ENCODE measurements at regions not wholly inside any gene's neighbourhood (a gene's known extent, or its start where the extent isn't known, plus 50 kb on each side); places are given as distances from the start of the nearest gene placed in this dataset.

DNA sequence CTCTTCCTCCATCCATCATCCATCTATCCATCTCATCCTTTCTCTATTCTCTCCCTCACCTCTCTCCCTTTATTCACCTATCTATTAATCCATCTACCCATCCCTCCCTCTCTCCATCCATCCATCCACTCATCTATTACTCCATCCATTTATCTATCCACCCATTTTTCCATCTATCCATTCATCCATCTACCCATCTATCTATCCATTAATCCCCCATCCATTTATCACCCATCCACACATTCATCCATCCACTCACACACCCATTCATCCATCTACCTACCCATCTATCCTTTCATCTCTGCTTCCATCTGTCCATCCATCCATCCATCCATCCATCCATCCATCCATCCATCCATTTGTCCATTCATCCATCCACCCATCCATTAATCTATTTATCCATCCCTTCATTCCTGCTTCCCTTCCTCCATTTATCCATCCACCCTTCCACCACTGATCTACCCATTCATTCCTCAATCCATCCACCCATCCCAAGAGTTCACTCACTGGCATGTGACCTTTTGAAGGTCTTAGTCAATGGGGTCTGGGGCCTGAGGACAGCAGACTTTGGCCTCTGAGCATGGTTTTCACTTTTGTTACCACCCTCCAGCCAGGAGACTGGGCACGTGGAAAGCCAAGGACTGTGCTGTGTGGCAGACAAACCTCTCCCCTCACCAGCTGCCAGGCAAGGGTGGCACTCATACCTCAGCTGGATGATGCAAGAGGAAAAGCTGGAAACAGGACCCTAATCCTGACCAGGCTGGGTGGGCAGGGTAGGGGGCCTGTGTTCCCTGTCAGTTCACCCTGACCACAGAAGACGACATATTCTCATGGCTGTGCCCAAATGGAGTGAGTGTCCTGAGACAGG, 126.7 kb downstream of the URI1 start:
- in situ Hi-C loops (cut with MboI; ENCODE audit: low sequenced_read_pairs), result no loop called here
- WGBS, 2 experiments (ENCODE audit: extremely low coverage in 2 of 2, insufficient read length in 1 of 2), result no CpG with 5 or more reads among the region's 2 CpGs
- Histone ChIP-seq H2BK15ac (ENCODE audit: low read depth, low read length) (no peak overlapping the region), H2BK5ac (ENCODE audit: low read depth, low read length, poor library complexity, severe bottlenecking) (peak overlapping the region; percentile 8), H3K36me3 (ENCODE audit: control insufficient read depth, insufficient read depth, low read length) (no peaks in the 10 kb centered on the region), H3K27me3 (ENCODE audit: control insufficient read depth, insufficient read depth, low read length) (no peaks in the 10 kb centered on the region), H4K91ac (ENCODE audit: insufficient read depth, low read depth, low read length) (no peak overlapping the region), H3K4ac (ENCODE audit: low read depth, low read length) (no peak overlapping the region), H3K27ac (ENCODE audit: insufficient read depth, low read length) (no peak overlapping the region), H3K14ac (replicated peaks; ENCODE audit: low read depth, low read length) (no peak overlapping the region), H3K9me1 (ENCODE audit: insufficient read depth, low read length) (no peaks in the 10 kb centered on the region), H3K18ac (ENCODE audit: low read depth, low read length) (no peak overlapping the region), H3K4me3 (ENCODE audit: insufficient read depth, low read depth, low read length) (no peak overlapping the region), H3K9ac (ENCODE audit: low read depth, low read length) (no peak overlapping the region), H3K56ac (ENCODE audit: extremely low read depth, insufficient read depth, low read length) (no peak overlapping the region), H4K8ac (ENCODE audit: low read depth in 2 of 2, low read length in 2 of 2) (no peak overlapping the region), H4K20me1 (ENCODE audit: insufficient read depth, low read length) (no peaks in the 10 kb centered on the region; the same call in 1 of the 2 replicates), H3K4me2 (ENCODE audit: low read depth, low read length) (no peak overlapping the region), H2BK20ac (ENCODE audit: low read depth, low read length) (no peak overlapping the region), H4K5ac (ENCODE audit: low read depth, low read length) (no peak overlapping the region), H3K23ac (ENCODE audit: low read depth, low read length) (no peak overlapping the region), H3K4me1 (ENCODE audit: control insufficient read depth, insufficient read depth, low read length) (no peaks in the 10 kb centered on the region), H2AFZ (replicated peaks; ENCODE audit: low read length, poor library complexity) (no peak overlapping the region), H3K9me3 (ENCODE audit: control insufficient read depth, insufficient read depth, low read length) (no peaks in the 10 kb centered on the region), H2AK5ac (ENCODE audit: low read depth, low read length) (no peak overlapping the region), H2AK9ac (replicated peaks; ENCODE audit: low read depth, low read length, poor library complexity) (no peak overlapping the region), H2BK120ac (ENCODE audit: low read depth, low read length) (no peak overlapping the region), H3K79me1 (ENCODE audit: low read depth in 1 of 2, low read length in 2 of 2) (no peaks in the 10 kb centered on the region)
- ChIA-PET CTCF (no interaction called here), POLR2A (ENCODE audit: unreplicated experiment) (no interaction called here)
- dilution Hi-C loops (cut with HindIII; ENCODE audit: low sequenced_read_pairs, unreplicated experiment), result no loop called here
- intact Hi-C loops (cut with micrococcal nuclease), result no loop called here
- BruUV-seq (replicated peaks), result no TSS peak
- no peak for ATAC-seq (ENCODE audit: low read depth)
- DNase-seq, result no peak
- TF ChIP-seq CHD1 (IDR thresholded peaks at IDR 0.05; ENCODE audit: low read depth, low read length) (no peak), RAD21 (IDR thresholded peaks at IDR 0.05; ENCODE audit: low read length) (no peak), MAZ (IDR thresholded peaks at IDR 0.05; ENCODE audit: borderline replicate concordance, low read depth, low read length) (no peak)

Measured in IMR-90 (cell line).